ENCODE measurements at regions not wholly inside any gene's neighbourhood (a gene's known extent, or its start where the extent isn't known, plus 50 kb on each side); places are given as distances from the start of the nearest gene placed in this dataset.
"Not testable (repeated sequence)": the region's sequence is repeated elsewhere in the genome, so short reads cannot be mapped to it uniquely, and the experiment has no call there.

DNA sequence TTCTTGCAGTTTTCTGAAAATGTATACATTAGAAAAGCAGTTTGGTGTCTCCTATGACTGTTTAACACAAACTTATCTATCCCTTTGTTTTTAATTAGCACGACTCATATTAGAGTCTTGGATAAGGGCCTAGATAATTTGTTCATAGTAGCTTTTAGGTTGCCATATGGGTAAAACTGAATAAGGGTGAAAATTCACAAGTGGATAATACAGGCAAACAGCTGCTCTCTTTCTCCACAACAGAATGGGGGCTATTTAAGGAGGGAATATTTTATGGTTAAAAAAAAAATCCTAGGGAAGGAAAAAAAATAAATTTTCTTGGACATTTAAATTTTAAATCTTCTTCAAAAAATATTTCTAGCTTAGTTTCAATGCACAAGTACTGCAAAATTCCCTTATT lies 1416.1 kb downstream of the GATA3 start:
- no peak for DNase-seq

DNA sequence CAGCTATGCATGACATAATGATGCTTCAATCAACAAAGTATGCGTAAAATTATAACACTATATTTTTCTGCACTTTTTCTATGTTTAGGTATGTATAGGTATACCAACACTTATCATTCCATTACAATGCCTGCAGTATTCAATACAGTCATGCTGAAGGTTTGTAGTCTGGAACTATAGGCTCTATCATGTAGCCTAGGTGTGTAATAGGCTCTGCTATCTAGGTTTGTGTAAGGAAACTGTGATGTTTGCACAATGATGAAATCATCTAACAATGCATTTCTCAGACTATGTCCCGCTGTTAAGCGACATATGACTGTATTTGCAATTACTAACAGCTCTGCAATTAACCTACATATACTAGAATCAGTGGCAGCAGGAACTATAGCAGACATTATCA lies 1447.5 kb downstream of the GATA3 start:
- DNase-seq: no peak

- no peak for DNase-seq
These were observed 1449.7 kb downstream of the GATA3 start for GRCh38 chr10:9504227-9504626.

DNA sequence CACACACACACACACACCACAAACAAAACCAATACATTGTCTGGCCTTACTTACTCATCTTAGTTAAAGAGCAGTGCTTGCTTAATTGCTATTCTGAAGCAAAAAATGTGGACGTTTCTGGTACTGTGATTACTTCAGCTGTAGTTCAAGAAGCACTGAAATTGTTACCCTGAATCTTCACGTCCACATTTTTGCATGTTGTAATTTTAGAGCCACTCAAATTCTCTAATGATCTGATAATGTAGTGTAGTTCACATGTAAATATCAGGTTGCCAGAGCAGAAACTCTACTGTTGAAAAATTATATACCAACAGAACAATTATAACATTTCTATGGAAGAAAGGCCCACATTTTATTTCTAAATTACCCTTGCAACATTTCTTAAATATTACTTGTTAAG lies 1451.1 kb downstream of the GATA3 start:
- DNase-seq: no peak

DNA sequence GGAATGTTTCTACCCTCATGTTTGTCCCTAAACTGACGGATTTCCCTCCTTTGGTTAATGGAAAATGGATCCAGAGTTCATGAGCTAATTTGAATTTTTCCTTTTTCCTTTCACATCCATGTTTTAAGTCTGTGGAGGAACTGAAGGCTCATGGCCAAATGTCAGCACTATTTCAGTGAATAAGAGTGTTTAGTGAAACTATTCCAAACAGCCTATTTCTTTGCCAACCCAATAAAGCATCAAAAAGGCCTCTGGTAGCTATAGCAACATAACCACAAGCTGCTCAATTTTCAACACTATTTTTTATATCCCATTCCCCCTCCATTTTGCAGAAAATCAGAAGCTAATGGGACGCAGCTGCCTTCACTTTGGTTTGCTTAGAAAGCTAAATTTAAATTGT lies 1454.1 kb downstream of the GATA3 start:
- DNase-seq: no peak

GRCh38 chr10:9510626-9511025 lies 1456.1 kb downstream of the GATA3 start:
- no peak for DNase-seq

GRCh38 chr10:9515922-9516321 lies 1461.4 kb downstream of the GATA3 start:
- DNase-seq: no peak

- DNase-seq: no peak
These were observed 1481.3 kb downstream of the GATA3 start for GRCh38 chr10:9535744-9536143.

GRCh38 chr10:9545073-9545472 lies 1472.6 kb upstream of the CELF2 start:
- no peak for DNase-seq

GRCh38 chr10:9547936-9548904 lies 1469.5 kb upstream of the CELF2 start:
- no peak for DNase-seq

- no peak for DNase-seq
These were observed 1466.9 kb upstream of the CELF2 start for GRCh38 chr10:9550810-9551209.

- DNase-seq: no peak
These were observed 1463.4 kb upstream of the CELF2 start for GRCh38 chr10:9554321-9554720.

GRCh38 chr10:9560976-9561375 lies 1456.7 kb upstream of the CELF2 start:
- DNase-seq: no peak

DNA sequence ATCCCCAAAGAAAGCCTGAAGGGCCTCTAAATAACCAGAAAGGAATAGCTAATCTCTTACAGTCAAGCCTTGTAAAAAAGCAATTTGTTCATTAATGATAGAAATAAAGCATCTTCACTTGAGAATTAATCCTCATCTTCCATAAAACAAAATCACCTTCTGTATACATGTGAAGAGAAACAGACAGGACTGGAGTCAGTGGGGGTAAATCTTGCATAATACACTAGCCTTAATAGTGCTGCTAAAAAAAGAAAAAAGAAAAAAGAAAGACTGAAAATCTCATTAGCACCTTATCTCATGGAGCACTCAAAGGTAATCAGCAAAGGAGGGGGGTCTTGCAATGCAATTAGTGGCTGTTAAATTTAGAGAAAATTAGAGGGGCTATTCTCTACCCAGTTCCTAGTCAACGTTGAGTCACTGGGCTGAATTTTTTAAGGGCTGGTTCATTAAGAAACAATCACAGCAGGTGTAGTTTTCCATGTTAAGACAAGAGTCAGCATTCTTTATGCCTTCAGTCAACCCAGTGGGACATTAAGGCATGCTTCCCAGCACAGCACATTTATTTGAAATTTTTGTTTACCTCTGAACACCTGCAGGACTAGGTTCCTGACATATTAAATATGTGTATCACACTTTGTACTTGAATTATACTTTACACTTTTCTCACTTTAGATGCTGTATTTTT lies 1455.7 kb upstream of the CELF2 start:
- DNase-seq: no peak

DNA sequence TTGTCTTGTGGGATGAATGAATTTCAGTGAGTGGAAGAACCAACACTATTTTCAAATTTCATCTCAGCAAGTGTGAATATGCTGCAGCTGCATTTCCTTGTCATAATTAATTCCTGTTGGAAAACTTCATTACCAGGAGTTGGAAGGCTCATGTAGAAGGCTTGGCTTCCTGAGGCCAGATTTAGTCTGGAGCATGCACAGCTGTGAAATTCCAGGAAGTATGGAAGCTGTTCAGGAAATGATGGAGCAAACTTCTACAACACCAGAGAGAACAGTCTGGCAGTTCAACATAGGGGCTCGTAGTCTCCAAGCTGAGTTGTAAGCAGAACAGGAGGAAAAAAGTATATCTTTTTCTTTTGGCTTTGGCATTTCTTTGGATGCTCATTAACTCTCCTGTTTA lies 1439.9 kb upstream of the CELF2 start:
- DNase-seq: no peak

DNA sequence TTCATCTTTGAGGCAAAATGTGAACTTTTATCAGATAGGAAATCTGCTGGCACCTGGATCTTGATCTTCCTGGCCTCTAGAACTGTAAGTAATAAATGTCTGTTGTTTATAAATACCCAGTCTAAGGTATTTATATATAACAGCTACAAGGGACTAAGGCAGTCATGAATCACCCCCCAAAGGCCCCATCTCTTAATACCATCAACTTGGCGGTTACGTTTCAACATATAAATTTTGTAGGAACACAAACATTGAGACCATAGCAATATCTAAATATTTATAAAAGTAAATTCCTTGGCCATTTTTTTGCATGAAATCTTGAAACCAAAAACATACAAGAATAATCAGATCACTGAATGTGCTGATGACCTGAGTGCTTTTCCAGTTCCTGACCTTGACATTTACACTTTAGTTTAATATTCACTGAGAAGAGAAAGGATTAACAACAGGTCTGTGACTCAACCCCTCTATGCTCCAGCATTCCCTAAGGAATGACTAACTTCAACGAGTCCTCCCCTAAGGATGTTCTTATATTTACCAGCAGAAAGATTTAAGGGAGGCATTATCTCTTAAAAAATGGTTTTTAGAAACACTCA lies 1438.5 kb upstream of the CELF2 start:
- DNase-seq: no peak

- DNase-seq: not testable (repeated sequence)
These were observed 1434.9 kb upstream of the CELF2 start for GRCh38 chr10:9582803-9583202.

- DNase-seq: no peak
These were observed 1421.2 kb upstream of the CELF2 start for GRCh38 chr10:9596368-9596920.

DNA sequence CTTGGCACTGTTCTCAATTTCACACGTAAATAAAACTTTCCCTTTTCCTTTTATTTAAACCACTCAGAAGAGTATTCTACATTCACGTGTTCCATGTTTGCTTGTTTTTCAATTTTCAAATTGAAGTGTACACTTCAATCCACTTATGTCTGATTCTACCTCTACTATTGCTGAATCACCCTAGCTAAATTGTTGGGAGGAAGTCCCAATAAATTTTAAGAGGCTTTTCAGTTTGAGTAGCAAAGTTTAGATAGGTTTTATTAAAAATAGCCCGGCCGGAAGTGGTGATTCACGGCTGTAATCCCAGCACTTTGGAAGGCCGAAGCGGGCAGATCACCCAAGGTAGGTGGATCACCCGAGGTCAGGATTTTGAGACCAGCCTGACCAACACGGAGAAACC lies 1414.7 kb upstream of the CELF2 start:
- no peak for DNase-seq

DNA sequence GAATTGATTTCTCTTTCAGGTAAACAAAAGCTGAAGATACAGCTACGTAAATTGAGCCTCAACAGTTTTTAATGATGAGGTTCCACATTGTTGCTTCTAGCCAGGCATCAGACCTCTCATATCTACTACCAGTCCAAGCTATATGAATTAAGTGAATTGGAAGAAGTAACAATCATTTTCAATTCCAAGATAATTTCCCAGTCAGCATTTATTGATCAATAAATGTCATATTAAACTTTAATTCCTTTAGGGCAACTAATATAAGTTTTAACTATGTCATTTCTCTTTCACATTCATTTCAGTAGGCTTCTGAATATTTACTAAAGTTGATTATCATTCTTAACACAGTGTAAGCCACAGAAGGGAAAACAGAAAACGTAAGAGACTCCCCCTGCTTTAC lies 1413.7 kb upstream of the CELF2 start:
- DNase-seq: no peak

DNA sequence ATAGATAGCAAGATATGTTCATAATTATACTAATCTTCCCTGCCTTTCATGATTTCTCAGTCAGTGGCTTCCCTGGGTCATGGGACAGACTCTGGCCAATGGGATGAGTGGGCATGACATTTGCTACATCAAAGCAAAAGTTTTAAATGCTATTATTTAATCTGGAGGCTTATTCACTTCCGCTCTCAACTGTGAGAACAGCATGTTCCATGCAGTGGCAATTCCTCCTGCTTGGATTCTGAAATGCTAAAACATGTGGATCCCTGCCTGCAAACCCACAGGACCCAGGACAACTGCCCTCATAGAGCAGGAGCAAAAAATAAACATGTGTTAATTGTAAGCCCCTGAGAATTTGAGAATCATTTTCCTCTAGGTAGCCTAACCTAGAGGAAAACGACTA lies 1412.4 kb upstream of the CELF2 start:
- no peak for DNase-seq

DNA sequence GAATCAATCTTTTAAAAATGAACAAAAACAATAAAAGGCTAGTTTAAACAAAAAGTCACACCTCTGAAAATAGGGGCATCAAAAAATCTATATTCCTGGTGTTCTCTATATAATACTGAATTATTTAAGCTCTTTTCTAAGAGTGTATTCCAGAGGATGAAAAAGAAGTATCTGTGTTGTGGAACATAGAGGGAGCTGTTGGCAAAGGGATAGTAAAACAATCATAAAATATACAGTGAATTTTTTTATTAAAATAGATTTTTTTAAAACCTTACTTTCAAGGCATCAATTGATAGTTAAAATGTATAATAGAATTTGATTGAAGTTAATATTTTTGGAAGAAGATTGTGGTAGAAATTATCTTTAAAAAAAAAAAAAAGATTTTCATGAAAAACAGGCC lies 1409.1 kb upstream of the CELF2 start:
- no peak for DNase-seq

DNA sequence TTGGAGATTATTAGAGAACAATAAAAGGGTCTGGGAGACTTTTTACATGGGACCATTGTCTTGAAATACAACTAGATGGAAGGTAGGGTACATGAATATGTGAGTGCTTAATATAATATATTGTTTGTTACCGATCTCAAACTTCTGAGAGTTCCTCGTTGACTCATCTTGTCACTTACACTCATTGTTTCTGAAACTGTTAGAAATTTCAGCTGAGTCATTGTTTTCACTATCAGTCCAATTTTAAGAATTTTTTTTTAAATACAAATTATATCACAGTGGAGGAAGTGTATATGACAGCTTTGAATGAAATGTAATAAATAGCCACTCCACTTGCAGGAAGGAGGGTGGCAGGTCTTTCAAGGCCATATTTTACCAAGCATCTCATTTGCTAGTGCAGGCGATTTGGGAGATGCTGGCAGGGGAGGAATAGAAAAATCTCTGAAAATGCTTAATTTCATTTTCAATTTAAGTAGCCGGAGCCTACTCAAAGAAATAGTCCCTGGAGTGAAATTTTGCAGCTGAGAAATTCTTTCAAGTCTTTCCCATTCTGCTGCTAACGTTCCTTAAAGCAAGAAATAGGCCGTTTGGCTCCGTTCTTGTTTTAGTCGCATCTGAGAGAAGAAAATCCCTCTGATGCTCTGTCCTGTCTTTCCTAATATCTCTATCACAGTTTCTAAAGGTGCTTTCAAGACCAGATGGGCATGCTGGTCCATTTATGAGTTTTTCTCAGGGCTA lies 1404.2 kb upstream of the CELF2 start:
- DNase-seq: no peak

Data from DMS79 treated with DMSO at 0.1 percent for 48 hours (cell line).